ENCODE measurements at regions not wholly inside any gene's neighbourhood (a gene's known extent, or its start where the extent isn't known, plus 50 kb on each side); places are given as distances from the start of the nearest gene placed in this dataset.
"Not testable (repeated sequence)": the region's sequence is repeated elsewhere in the genome, so short reads cannot be mapped to it uniquely, and the experiment has no call there.

- no peaks in the 10 kb centered on the region for H3K27me3 Mint-ChIP-seq (ENCODE audit: unreplicated experiment)
- H3K9me3 Mint-ChIP-seq (ENCODE audit: unreplicated experiment): peaks cover 2% of the 10 kb centered on the region
- H3K4me3 Mint-ChIP-seq (ENCODE audit: unreplicated experiment): no peak overlapping the region
- no peak for TF ChIP-seq CTCF (IDR thresholded peaks at IDR 0.05)
- H3K4me1 Mint-ChIP-seq (ENCODE audit: unreplicated experiment): peaks cover 4% of the 10 kb centered on the region
- no peak for DNase-seq (ENCODE audit: extremely low spot score, unreplicated experiment)
- no peaks in the 10 kb centered on the region for H3K36me3 Mint-ChIP-seq (ENCODE audit: unreplicated experiment)
- no peak overlapping the region for H3K27ac Mint-ChIP-seq (ENCODE audit: unreplicated experiment)
Observed at GRCh38 chr14:83714151-83714550, 1815.8 kb upstream of the FLRT2 start.

- not testable (repeated sequence) for H3K9me3 Mint-ChIP-seq (ENCODE audit: unreplicated experiment); H3K4me1 Mint-ChIP-seq (ENCODE audit: unreplicated experiment); DNase-seq (ENCODE audit: extremely low spot score, unreplicated experiment); H3K27ac Mint-ChIP-seq (ENCODE audit: unreplicated experiment); H3K27me3 Mint-ChIP-seq (ENCODE audit: unreplicated experiment); H3K36me3 Mint-ChIP-seq (ENCODE audit: unreplicated experiment); H3K4me3 Mint-ChIP-seq (ENCODE audit: unreplicated experiment)
Observed at GRCh38 chr14:83719435-83719834, 1810.5 kb upstream of the FLRT2 start.

GRCh38 chr14:83733670-83734069, 1796.3 kb upstream of the FLRT2 start:
- H3K36me3 Mint-ChIP-seq (ENCODE audit: unreplicated experiment): no peaks in the 10 kb centered on the region
- no peaks in the 10 kb centered on the region for H3K27me3 Mint-ChIP-seq (ENCODE audit: unreplicated experiment)
- no peak overlapping the region for H3K4me3 Mint-ChIP-seq (ENCODE audit: unreplicated experiment)
- H3K9me3 Mint-ChIP-seq (ENCODE audit: unreplicated experiment): no peaks in the 10 kb centered on the region
- DNase-seq (ENCODE audit: extremely low spot score, unreplicated experiment): no peak
- no peak for TF ChIP-seq CTCF (IDR thresholded peaks at IDR 0.05)
- H3K27ac Mint-ChIP-seq (ENCODE audit: unreplicated experiment): no peak overlapping the region
- no peaks in the 10 kb centered on the region for H3K4me1 Mint-ChIP-seq (ENCODE audit: unreplicated experiment)

DNA sequence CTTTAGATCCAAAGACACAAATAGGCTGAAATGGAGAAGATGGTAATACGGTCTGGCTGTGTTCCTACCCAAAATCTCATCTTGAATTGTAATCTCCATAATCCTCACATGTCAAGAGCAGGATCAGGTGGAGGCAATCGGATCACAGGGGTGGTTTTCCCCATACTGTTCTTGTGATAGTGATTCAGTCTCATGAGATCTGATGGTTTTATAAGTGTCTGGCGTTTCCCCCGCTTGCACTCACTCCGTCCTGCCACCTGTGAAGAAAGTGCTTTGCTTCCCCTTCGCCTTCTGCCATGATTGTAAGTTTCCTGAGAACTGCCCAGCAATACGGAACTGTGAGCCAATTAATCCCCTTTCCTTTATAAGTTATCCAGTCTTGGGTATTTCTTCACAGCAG, 1795.5 kb upstream of the FLRT2 start:
- DNase-seq (ENCODE audit: extremely low spot score, unreplicated experiment): no peak
- H3K4me3 Mint-ChIP-seq (ENCODE audit: unreplicated experiment): no peak overlapping the region
- H3K4me1 Mint-ChIP-seq (ENCODE audit: unreplicated experiment): no peaks in the 10 kb centered on the region
- H3K27me3 Mint-ChIP-seq (ENCODE audit: unreplicated experiment): no peaks in the 10 kb centered on the region
- no peaks in the 10 kb centered on the region for H3K36me3 Mint-ChIP-seq (ENCODE audit: unreplicated experiment)
- no peak for TF ChIP-seq CTCF (IDR thresholded peaks at IDR 0.05)
- no peaks in the 10 kb centered on the region for H3K9me3 Mint-ChIP-seq (ENCODE audit: unreplicated experiment)
- H3K27ac Mint-ChIP-seq (ENCODE audit: unreplicated experiment): no peak overlapping the region

- no peaks in the 10 kb centered on the region for H3K9me3 Mint-ChIP-seq (ENCODE audit: unreplicated experiment)
- no peak for TF ChIP-seq CTCF (IDR thresholded peaks at IDR 0.05)
- H3K27me3 Mint-ChIP-seq (ENCODE audit: unreplicated experiment): no peaks in the 10 kb centered on the region
- H3K36me3 Mint-ChIP-seq (ENCODE audit: unreplicated experiment): no peaks in the 10 kb centered on the region
- no peaks in the 10 kb centered on the region for H3K4me1 Mint-ChIP-seq (ENCODE audit: unreplicated experiment)
- H3K27ac Mint-ChIP-seq (ENCODE audit: unreplicated experiment): no peak overlapping the region
- DNase-seq (ENCODE audit: extremely low spot score, unreplicated experiment): no peak
- H3K4me3 Mint-ChIP-seq (ENCODE audit: unreplicated experiment): no peak overlapping the region
Observed at GRCh38 chr14:83741269-83741668, 1788.7 kb upstream of the FLRT2 start.

DNA sequence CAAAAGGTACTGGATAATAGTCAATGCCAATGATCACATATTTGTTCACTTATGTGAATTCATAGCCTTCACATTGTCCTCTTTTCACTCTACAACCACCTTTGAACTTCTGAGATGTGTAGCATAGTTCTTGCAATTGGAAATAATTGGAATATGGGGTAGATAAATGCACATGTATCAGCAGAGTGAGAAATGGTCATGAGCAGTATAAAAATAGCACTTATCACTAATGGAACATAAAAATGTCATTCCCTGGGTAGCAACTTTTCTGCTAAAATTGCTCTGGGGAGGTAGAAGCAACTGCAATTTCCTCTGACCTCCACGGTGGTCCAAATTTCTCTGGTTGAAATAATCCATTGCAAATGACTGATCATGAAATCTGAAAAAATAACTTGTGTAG, 1785.7 kb upstream of the FLRT2 start:
- Mint-ChIP-seq H3K27me3 (ENCODE audit: unreplicated experiment) (no peaks in the 10 kb centered on the region), H3K4me1 (ENCODE audit: unreplicated experiment) (no peaks in the 10 kb centered on the region), H3K4me3 (ENCODE audit: unreplicated experiment) (no peak overlapping the region), H3K27ac (ENCODE audit: unreplicated experiment) (no peak overlapping the region), H3K36me3 (ENCODE audit: unreplicated experiment) (no peaks in the 10 kb centered on the region), H3K9me3 (ENCODE audit: unreplicated experiment) (peaks cover 3% of the 10 kb centered on the region)
- no peak for TF ChIP-seq CTCF (IDR thresholded peaks at IDR 0.05)
- DNase-seq (ENCODE audit: extremely low spot score, unreplicated experiment): no peak

All from osteocyte (in vitro differentiated cells).